ENCODE measurements at regions not wholly inside any gene's neighbourhood (a gene's known extent, or its start where the extent isn't known, plus 50 kb on each side); places are given as distances from the start of the nearest gene placed in this dataset.

DNA sequence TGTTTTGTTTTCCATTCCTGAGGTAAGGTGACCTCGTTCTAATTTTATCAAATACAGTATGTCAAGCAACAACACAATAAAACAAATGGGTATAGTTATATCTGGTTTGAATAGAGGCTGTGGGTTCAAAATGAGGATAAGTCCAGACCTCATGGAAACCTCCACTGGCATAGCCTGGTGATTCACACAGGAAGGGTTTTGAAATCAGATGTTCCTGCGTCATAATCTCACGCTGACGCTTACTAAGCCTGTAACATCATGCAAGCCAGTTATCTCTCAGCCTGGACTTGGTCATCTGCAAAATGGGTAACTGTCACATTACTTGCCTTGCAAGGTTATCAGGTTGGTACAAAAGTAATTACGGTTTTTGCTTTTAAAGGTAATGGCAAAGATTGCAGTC is 1056.3 kb upstream of the EEF2KMT start:
- no peak overlapping the region for H3K27ac ChIP-seq (ENCODE audit: low read depth in 2 of 2, low read length in 1 of 2)
- no peaks in the 10 kb centered on the region for H3K4me1 ChIP-seq (ENCODE audit: control insufficient read depth in 2 of 2, insufficient read depth in 2 of 2, low read length in 1 of 2)
- no peak overlapping the region for H3K4me3 ChIP-seq (ENCODE audit: low read depth in 1 of 2, low read length in 2 of 2)
- H3K36me3 ChIP-seq (ENCODE audit: control insufficient read depth in 2 of 2, insufficient read depth in 2 of 2, low read length in 1 of 2) = no peaks in the 10 kb centered on the region
- peaks cover 0 to 3% of the 10 kb centered on the region in 2 donors for H3K27me3 ChIP-seq (ENCODE audit: control insufficient read depth in 1 of 2, insufficient read depth in 2 of 2, low read length in 2 of 2)
- 85 to 88% methylated on average over 5 of the region's 5 CpGs for WGBS, 2 donors
- no peaks in the 10 kb centered on the region for H3K9me3 ChIP-seq (ENCODE audit: control insufficient read depth in 2 of 2, insufficient read depth in 1 of 2, low read depth in 1 of 2, low read length in 1 of 2)

- no peak overlapping the region for H3K4me3 ChIP-seq (ENCODE audit: low read depth in 1 of 2, low read length in 2 of 2)
- H3K36me3 ChIP-seq (ENCODE audit: control insufficient read depth in 2 of 2, insufficient read depth in 2 of 2, low read length in 1 of 2) = no peaks in the 10 kb centered on the region
- H3K9me3 ChIP-seq (ENCODE audit: control insufficient read depth in 2 of 2, insufficient read depth in 1 of 2, low read depth in 1 of 2, low read length in 1 of 2) = no peaks in the 10 kb centered on the region
- no peaks in the 10 kb centered on the region for H3K27me3 ChIP-seq (ENCODE audit: control insufficient read depth in 1 of 2, insufficient read depth in 2 of 2, low read length in 2 of 2)
- WGBS, 2 donors = 84 to 86% methylated on average over 10 of the region's 10 CpGs
- no peaks in the 10 kb centered on the region for H3K4me1 ChIP-seq (ENCODE audit: control insufficient read depth in 2 of 2, insufficient read depth in 2 of 2, low read length in 1 of 2)
- H3K27ac ChIP-seq (ENCODE audit: low read depth in 2 of 2, low read length in 1 of 2) = no peak overlapping the region
These were observed 1051.4 kb upstream of the EEF2KMT start for GRCh38 chr16:6149031-6149430.

- Histone ChIP-seq H3K36me3 (ENCODE audit: control insufficient read depth in 2 of 2, insufficient read depth in 2 of 2, low read length in 1 of 2) (no peaks in the 10 kb centered on the region), H3K27ac (ENCODE audit: low read depth in 2 of 2, low read length in 1 of 2) (no peak overlapping the region), H3K4me3 (ENCODE audit: low read depth in 1 of 2, low read length in 2 of 2) (no peak overlapping the region), H3K4me1 (ENCODE audit: control insufficient read depth in 2 of 2, insufficient read depth in 2 of 2, low read length in 1 of 2) (no peaks in the 10 kb centered on the region), H3K27me3 (ENCODE audit: control insufficient read depth in 1 of 2, insufficient read depth in 2 of 2, low read length in 2 of 2) (no peaks in the 10 kb centered on the region), H3K9me3 (ENCODE audit: control insufficient read depth in 2 of 2, insufficient read depth in 1 of 2, low read depth in 1 of 2, low read length in 1 of 2) (no peaks in the 10 kb centered on the region)
- 63 to 78% methylated on average over 2 of the region's 2 CpGs for WGBS, 2 donors
These were observed 1050.8 kb upstream of the EEF2KMT start for GRCh38 chr16:6148361-6148760.

DNA sequence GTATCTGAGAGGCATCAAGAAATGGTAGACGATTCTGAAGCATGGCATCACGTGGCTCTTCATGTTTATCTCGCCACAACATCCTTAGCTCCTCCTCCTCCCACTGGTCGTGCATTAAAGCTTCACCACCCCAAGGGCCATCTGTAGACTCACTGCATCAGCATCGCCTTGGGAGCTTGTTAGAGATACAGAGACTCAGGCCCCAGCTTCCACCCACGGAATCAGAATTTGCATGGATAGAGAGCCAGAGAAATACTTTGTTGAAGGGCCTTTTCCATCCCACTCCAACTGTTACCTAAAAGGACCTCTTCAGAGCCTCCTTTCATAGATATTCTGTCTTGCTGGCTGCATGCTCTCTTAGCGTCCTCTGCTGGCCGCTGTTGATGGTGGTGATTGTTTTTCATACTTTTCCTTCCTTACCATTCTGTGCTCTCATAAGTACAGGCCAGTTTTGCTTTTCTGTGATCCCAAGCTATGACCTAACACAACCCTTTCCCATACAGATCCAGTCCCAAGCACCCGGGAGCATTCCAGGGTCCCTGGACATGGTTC is 1049.4 kb upstream of the EEF2KMT start:
- no peaks in the 10 kb centered on the region for H3K9me3 ChIP-seq (ENCODE audit: control insufficient read depth in 2 of 2, insufficient read depth in 1 of 2, low read depth in 1 of 2, low read length in 1 of 2)
- no peak overlapping the region for H3K27ac ChIP-seq (ENCODE audit: low read depth in 2 of 2, low read length in 1 of 2)
- WGBS, 2 donors = 67 to 70% methylated on average over 9 of the region's 9 CpGs
- no peaks in the 10 kb centered on the region for H3K36me3 ChIP-seq (ENCODE audit: control insufficient read depth in 2 of 2, insufficient read depth in 2 of 2, low read length in 1 of 2)
- no peaks in the 10 kb centered on the region for H3K27me3 ChIP-seq (ENCODE audit: control insufficient read depth in 1 of 2, insufficient read depth in 2 of 2, low read length in 2 of 2)
- no peaks in the 10 kb centered on the region for H3K4me1 ChIP-seq (ENCODE audit: control insufficient read depth in 2 of 2, insufficient read depth in 2 of 2, low read length in 1 of 2)
- no peak overlapping the region for H3K4me3 ChIP-seq (ENCODE audit: low read depth in 1 of 2, low read length in 2 of 2)

DNA sequence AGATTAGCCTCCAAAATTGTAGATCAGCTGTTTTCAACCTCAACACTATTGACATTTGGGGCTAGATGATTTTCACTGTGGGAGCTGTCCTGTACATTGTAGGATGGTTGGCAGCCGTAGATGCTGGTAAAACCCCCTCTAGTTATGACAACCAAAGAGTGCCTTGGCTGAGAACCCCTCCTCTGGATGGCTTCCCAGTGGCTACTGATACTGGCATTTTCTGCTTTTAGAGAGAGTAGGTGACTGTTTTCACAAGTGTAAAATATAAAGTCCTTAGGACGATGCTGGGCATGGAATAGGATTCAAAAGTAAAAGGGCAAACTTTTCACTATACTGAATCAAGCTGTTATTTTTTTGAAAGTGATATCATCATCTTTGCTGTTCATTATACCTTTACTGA is 1048.8 kb upstream of the EEF2KMT start:
- WGBS, 2 donors = 81 to 93% methylated on average over 2 of the region's 2 CpGs
- Histone ChIP-seq H3K27me3 (ENCODE audit: control insufficient read depth in 1 of 2, insufficient read depth in 2 of 2, low read length in 2 of 2) (no peaks in the 10 kb centered on the region), H3K36me3 (ENCODE audit: control insufficient read depth in 2 of 2, insufficient read depth in 2 of 2, low read length in 1 of 2) (no peaks in the 10 kb centered on the region), H3K9me3 (ENCODE audit: control insufficient read depth in 2 of 2, insufficient read depth in 1 of 2, low read depth in 1 of 2, low read length in 1 of 2) (no peaks in the 10 kb centered on the region), H3K27ac (ENCODE audit: low read depth in 2 of 2, low read length in 1 of 2) (no peak overlapping the region), H3K4me3 (ENCODE audit: low read depth in 1 of 2, low read length in 2 of 2) (no peak overlapping the region), H3K4me1 (ENCODE audit: control insufficient read depth in 2 of 2, insufficient read depth in 2 of 2, low read length in 1 of 2) (no peaks in the 10 kb centered on the region)

GRCh38 chr16:6144463-6144862 is 1046.9 kb upstream of the EEF2KMT start:
- no peaks in the 10 kb centered on the region for H3K36me3 ChIP-seq (ENCODE audit: control insufficient read depth in 2 of 2, insufficient read depth in 2 of 2, low read length in 1 of 2)
- H3K4me1 ChIP-seq (ENCODE audit: control insufficient read depth in 2 of 2, insufficient read depth in 2 of 2, low read length in 1 of 2) = no peaks in the 10 kb centered on the region
- whole genome bisulfite sequencing, 2 donors = 90% methylated on average over 4 of the region's 4 CpGs
- H3K27me3 ChIP-seq (ENCODE audit: control insufficient read depth in 1 of 2, insufficient read depth in 2 of 2, low read length in 2 of 2) = no peaks in the 10 kb centered on the region
- H3K27ac ChIP-seq (ENCODE audit: low read depth in 2 of 2, low read length in 1 of 2) = no peak overlapping the region
- no peaks in the 10 kb centered on the region for H3K9me3 ChIP-seq (ENCODE audit: control insufficient read depth in 2 of 2, insufficient read depth in 1 of 2, low read depth in 1 of 2, low read length in 1 of 2)
- no peak overlapping the region for H3K4me3 ChIP-seq (ENCODE audit: low read depth in 1 of 2, low read length in 2 of 2)

DNA sequence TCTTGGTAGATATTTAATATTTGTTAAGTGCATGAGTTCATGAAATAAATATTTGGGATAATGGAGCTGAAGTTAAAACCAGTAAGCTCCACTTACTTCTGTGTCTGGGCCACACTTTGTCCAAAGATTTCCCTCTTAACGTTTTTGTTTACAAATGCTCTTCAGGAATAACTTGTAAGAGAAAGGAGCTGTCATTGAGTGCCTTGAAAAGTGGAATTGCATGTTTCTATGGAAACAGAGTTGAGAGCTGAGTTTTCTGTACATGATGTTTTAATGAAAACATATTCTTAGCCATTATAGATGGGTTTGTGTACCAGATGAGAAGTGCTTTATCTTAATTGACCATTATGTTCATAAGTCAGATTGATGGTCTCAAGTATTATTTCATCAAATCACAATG is 1045.4 kb upstream of the EEF2KMT start:
- H3K4me3 ChIP-seq (ENCODE audit: low read depth in 1 of 2, low read length in 2 of 2) = no peak overlapping the region
- H3K4me1 ChIP-seq (ENCODE audit: control insufficient read depth in 2 of 2, insufficient read depth in 2 of 2, low read length in 1 of 2) = no peaks in the 10 kb centered on the region
- no peak overlapping the region for H3K27ac ChIP-seq (ENCODE audit: low read depth in 2 of 2, low read length in 1 of 2)
- H3K36me3 ChIP-seq (ENCODE audit: control insufficient read depth in 2 of 2, insufficient read depth in 2 of 2, low read length in 1 of 2) = no peaks in the 10 kb centered on the region
- H3K27me3 ChIP-seq (ENCODE audit: control insufficient read depth in 1 of 2, insufficient read depth in 2 of 2, low read length in 2 of 2) = no peaks in the 10 kb centered on the region
- WGBS, 2 donors = 10 to 12% methylated on average over 1 of the region's 1 CpG
- no peaks in the 10 kb centered on the region for H3K9me3 ChIP-seq (ENCODE audit: control insufficient read depth in 2 of 2, insufficient read depth in 1 of 2, low read depth in 1 of 2, low read length in 1 of 2)

DNA sequence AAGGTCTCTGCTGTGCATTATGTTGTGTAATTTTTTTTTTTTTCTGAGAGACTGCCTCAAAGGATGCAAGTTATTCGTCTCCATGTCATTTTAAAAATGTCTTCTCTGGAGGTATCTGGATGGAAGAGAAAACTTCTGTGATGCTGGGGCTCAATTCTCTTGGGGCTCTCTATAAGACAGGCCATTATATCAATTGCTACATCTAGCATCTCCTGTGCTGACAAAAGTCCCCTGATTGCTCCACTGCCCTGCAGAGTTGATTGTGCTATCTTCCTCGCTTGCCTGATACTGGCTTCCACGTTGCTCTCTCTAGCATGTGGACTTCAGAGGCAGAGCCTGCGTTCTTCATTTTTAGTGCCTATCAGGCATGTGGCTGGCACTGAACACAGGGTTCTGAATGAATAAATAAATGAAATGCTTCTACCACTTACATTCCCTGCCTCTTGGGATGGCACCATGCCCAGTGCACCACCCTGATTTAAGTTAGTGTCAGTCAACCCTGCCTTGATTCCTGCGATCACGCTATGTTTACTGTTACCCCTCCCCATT is 1035.5 kb upstream of the EEF2KMT start:
- Histone ChIP-seq H3K9me3 (ENCODE audit: control insufficient read depth in 2 of 2, insufficient read depth in 1 of 2, low read depth in 1 of 2, low read length in 1 of 2) (no peaks in the 10 kb centered on the region), H3K27me3 (ENCODE audit: control insufficient read depth in 1 of 2, insufficient read depth in 2 of 2, low read length in 2 of 2) (peaks cover 0 to 3% of the 10 kb centered on the region in 2 donors), H3K4me3 (ENCODE audit: low read depth in 1 of 2, low read length in 2 of 2) (no peak overlapping the region), H3K36me3 (ENCODE audit: control insufficient read depth in 2 of 2, insufficient read depth in 2 of 2, low read length in 1 of 2) (no peaks in the 10 kb centered on the region), H3K27ac (ENCODE audit: low read depth in 2 of 2, low read length in 1 of 2) (no peak overlapping the region), H3K4me1 (ENCODE audit: control insufficient read depth in 2 of 2, insufficient read depth in 2 of 2, low read length in 1 of 2) (no peaks in the 10 kb centered on the region)
- 64 to 68% methylated on average over 6 of the region's 6 CpGs for WGBS, 2 donors

DNA sequence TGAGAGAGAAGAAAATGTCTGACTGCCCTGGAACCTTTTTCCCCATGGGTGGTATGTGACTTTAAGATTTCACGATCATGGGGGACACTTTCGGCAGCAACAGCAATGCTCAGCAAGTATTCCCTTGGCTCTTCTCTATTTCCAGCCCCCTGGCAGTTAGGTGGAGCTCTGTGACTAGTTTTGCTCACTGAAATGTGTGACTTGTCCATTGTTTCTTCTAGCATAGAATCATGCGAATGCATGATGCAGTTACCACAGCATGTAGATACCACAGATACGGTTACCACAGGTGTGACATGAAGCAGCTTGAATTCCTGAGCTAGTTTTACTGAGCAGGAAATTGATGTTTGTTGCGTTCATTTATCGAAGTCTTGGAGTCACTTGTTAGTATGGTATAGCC is 1034.5 kb upstream of the EEF2KMT start:
- Histone ChIP-seq H3K27ac (ENCODE audit: low read depth in 2 of 2, low read length in 1 of 2) (no peak overlapping the region), H3K4me1 (ENCODE audit: control insufficient read depth in 2 of 2, insufficient read depth in 2 of 2, low read length in 1 of 2) (no peaks in the 10 kb centered on the region), H3K4me3 (ENCODE audit: low read depth in 1 of 2, low read length in 2 of 2) (no peak overlapping the region), H3K27me3 (ENCODE audit: control insufficient read depth in 1 of 2, insufficient read depth in 2 of 2, low read length in 2 of 2) (peaks cover 0 to 3% of the 10 kb centered on the region in 2 donors), H3K36me3 (ENCODE audit: control insufficient read depth in 2 of 2, insufficient read depth in 2 of 2, low read length in 1 of 2) (no peaks in the 10 kb centered on the region), H3K9me3 (ENCODE audit: control insufficient read depth in 2 of 2, insufficient read depth in 1 of 2, low read depth in 1 of 2, low read length in 1 of 2) (no peaks in the 10 kb centered on the region)
- 67 to 74% methylated on average over 6 of the region's 6 CpGs for WGBS, 2 donors

GRCh38 chr16:6131526-6132050 is 1034.0 kb upstream of the EEF2KMT start:
- Histone ChIP-seq H3K27ac (ENCODE audit: low read depth in 2 of 2, low read length in 1 of 2) (no peak overlapping the region), H3K4me1 (ENCODE audit: control insufficient read depth in 2 of 2, insufficient read depth in 2 of 2, low read length in 1 of 2) (no peaks in the 10 kb centered on the region), H3K4me3 (ENCODE audit: low read depth in 1 of 2, low read length in 2 of 2) (no peak overlapping the region), H3K9me3 (ENCODE audit: control insufficient read depth in 2 of 2, insufficient read depth in 1 of 2, low read depth in 1 of 2, low read length in 1 of 2) (no peaks in the 10 kb centered on the region), H3K36me3 (ENCODE audit: control insufficient read depth in 2 of 2, insufficient read depth in 2 of 2, low read length in 1 of 2) (no peaks in the 10 kb centered on the region), H3K27me3 (ENCODE audit: control insufficient read depth in 1 of 2, insufficient read depth in 2 of 2, low read length in 2 of 2) (peaks cover 0 to 3% of the 10 kb centered on the region in 2 donors)
- 76 to 88% methylated on average over 5 of the region's 5 CpGs for WGBS, 2 donors

Data from esophagus (tissue), 2 donors.